Activated CD8-positive, alpha-beta T cell treated with anti-CD3 and anti-CD28 coated beads for 36 hours (primary cell): ENCODE measurements at regions not wholly inside any gene's neighbourhood (a gene's known extent, or its start where the extent isn't known, plus 50 kb on each side); places are given as distances from the start of the nearest gene placed in this dataset.

Source experiments
- ATAC-seq: fragments of 200-7000 bp; cut with Tn5 transposase; one replicate; pipeline ENCODE4 v1.10.0; 2021; ENCODE audit warnings: mild to moderate bottlenecking, moderate library complexity
- CTCF ChIA-PET: fragments of 350-600 bp; sonication (Branson Sonifier 250); formaldehyde crosslinking; loops from one replicate; lab custom pipeline; 2021; ENCODE audit warnings: antibody characterized with exemption; lab: Charles Lee
- POLR2A ChIA-PET: fragments of 350-600 bp; sonication (Branson Sonifier 250); formaldehyde crosslinking; loops from one replicate; lab custom pipeline; 2021; ENCODE audit warnings: antibody characterized with exemption; lab: Charles Lee
- DNase-seq: peaks from one replicate; pipeline ENCODE4 v3.0.0-alpha.2; 2020
- H3K27ac Mint-ChIP-seq: one replicate; pipeline ENCODE4 v1.8.0; 2021; ENCODE audit warnings: mild to moderate bottlenecking, mixed read lengths
- H3K27me3 Mint-ChIP-seq: one replicate; pipeline ENCODE4 v1.8.0; 2021; ENCODE audit warnings: mixed read lengths
- H3K36me3 Mint-ChIP-seq: one replicate; pipeline ENCODE4 v1.8.0; 2021; ENCODE audit warnings: low read depth, mixed read lengths
- H3K4me1 Mint-ChIP-seq: one replicate; pipeline ENCODE4 v1.8.0; 2021; ENCODE audit warnings: low read depth, mixed read lengths
- H3K4me3 Mint-ChIP-seq: one replicate; pipeline ENCODE4 v1.8.0; 2021; ENCODE audit warnings: mild to moderate bottlenecking, moderate library complexity, mixed read lengths
- H3K9me3 Mint-ChIP-seq: one replicate; pipeline ENCODE4 v1.8.0; 2021; ENCODE audit warnings: mixed read lengths
- CTCF ChIP-seq: fragments of 200-600 bp; IDR thresholded peaks from one replicate; pipeline ENCODE4 v1.8.0; 2022; ENCODE audit warnings: antibody characterized with exemption, mild to moderate bottlenecking
- intact Hi-C: fragments of 100-400 bp; cut with micrococcal nuclease; formaldehyde crosslinking; loops from one replicate; pipeline ENCODE4 v1.10.0; 2022

GRCh38 chr2:133636287-133636686 is 68.0 kb upstream of the NCKAP5 start:
- ATAC-seq, result no peak
- no peak overlapping the region for H3K27ac Mint-ChIP-seq
- no peaks in the 10 kb centered on the region for H3K36me3 Mint-ChIP-seq
- H3K9me3 Mint-ChIP-seq, result no peaks in the 10 kb centered on the region
- H3K4me3 Mint-ChIP-seq, result no peak overlapping the region
- CTCF ChIA-PET, result no interaction called here
- peaks cover 2% of the 10 kb centered on the region for H3K27me3 Mint-ChIP-seq
- no peak for DNase-seq
- POLR2A ChIA-PET, result no interaction called here
- no peak for TF ChIP-seq CTCF
- H3K4me1 Mint-ChIP-seq, result no peaks in the 10 kb centered on the region
- intact Hi-C loops, result no loop called here

GRCh38 chr2:133640103-133640502 is 71.8 kb upstream of the NCKAP5 start:
- no peak overlapping the region for H3K4me3 Mint-ChIP-seq
- no peaks in the 10 kb centered on the region for H3K36me3 Mint-ChIP-seq
- ChIA-PET CTCF (no interaction called here), POLR2A (no interaction called here)
- DNase-seq (no peak), ATAC-seq (no peak)
- H3K9me3 Mint-ChIP-seq, result no peaks in the 10 kb centered on the region
- H3K27me3 Mint-ChIP-seq, result peaks cover 5% of the 10 kb centered on the region
- no peaks in the 10 kb centered on the region for H3K4me1 Mint-ChIP-seq
- no peak for TF ChIP-seq CTCF
- H3K27ac Mint-ChIP-seq, result no peak overlapping the region
- intact Hi-C loops, result no loop called here

DNA sequence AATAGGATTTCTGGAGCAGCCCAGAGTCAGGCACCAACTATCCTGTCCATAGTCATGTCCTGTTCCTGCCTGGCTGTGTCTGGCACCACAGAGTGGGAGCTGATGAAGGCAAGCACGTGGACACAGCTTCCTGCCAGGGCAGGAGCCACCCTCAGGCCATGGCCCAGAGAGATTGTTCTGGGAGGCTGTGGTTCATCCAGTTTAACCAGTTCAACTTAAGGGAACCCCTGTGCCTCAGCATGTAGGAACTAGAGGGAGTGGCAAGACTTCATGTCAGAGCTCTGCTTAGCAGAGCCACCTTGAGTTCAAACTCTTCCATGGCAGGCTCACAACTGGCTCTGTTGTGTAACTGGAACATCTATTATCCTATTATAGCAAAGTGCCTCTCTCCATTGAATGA is 73.2 kb upstream of the NCKAP5 start:
- ChIA-PET POLR2A (no interaction called here), CTCF (no interaction called here)
- no peaks in the 10 kb centered on the region for H3K36me3 Mint-ChIP-seq
- intact Hi-C loops, result no loop called here
- peaks cover 5% of the 10 kb centered on the region for H3K27me3 Mint-ChIP-seq
- H3K4me1 Mint-ChIP-seq, result no peaks in the 10 kb centered on the region
- H3K4me3 Mint-ChIP-seq, result no peak overlapping the region
- no peak overlapping the region for H3K27ac Mint-ChIP-seq
- no peak for TF ChIP-seq CTCF
- H3K9me3 Mint-ChIP-seq, result no peaks in the 10 kb centered on the region
- ATAC-seq (no peak), DNase-seq (no peak)

DNA sequence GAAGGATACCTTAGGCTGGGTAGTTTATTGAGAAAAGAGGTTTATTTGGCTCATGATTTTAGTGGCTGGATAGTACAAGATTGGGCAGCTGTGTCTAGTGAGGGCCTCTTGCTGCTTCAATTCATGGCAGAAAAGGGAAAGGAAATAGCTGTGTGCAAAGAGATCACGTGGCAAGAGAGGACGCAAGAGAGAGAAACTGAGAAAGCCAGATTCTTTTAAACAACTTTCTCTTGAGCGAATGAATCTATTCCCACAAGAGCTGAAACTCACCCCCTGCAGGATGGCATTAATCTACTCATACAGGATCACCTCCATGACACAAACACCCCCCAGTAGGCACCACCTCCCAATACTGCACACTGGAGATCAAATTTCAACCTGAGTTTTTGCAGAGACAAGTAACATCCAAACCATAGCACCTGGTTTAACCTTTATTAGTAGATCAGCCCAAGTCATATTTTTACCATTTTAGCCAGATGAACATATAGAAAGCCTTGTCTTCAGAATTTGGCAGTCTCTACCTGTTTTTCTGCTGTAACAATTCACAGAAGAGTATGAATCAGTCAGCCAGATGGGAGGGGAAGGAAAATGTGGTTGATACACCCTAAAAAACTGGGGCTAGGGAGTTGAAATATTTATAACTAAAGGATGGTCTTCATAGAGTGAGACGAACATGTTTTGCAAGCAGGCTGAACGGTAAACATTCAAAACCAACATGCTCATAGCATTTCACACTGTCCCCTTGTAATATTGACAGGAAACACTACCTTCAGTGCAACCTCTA is 73.9 kb upstream of the NCKAP5 start:
- H3K27me3 Mint-ChIP-seq, result peaks cover 5% of the 10 kb centered on the region
- no peaks in the 10 kb centered on the region for H3K36me3 Mint-ChIP-seq
- DNase-seq (no peak), ATAC-seq (no peak)
- intact Hi-C loops, result no loop called here
- H3K27ac Mint-ChIP-seq, result no peak overlapping the region
- H3K4me1 Mint-ChIP-seq, result no peaks in the 10 kb centered on the region
- TF ChIP-seq CTCF, result no peak
- no peak overlapping the region for H3K4me3 Mint-ChIP-seq
- CTCF ChIA-PET, result no interaction called here
- POLR2A ChIA-PET, result no interaction called here
- no peaks in the 10 kb centered on the region for H3K9me3 Mint-ChIP-seq

DNA sequence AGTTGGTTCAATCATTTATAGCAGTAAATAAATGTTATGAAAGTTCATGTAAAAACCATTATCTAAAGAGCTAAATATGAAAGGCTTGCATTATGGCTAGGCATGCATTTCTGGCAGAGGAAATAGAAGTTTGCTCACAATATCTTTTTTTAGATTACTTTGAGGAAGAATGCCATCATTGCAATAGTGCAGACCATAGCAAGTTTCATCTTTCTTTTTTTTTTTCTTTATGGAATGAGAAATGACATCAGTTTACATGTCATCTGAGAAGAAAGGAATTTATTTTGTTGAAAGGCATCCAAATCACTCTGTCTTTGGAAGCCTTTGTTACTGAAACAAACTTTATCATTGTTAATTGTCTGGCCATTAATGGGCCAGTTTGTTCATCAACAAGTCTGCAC is 74.5 kb upstream of the NCKAP5 start:
- POLR2A ChIA-PET, result no interaction called here
- no peaks in the 10 kb centered on the region for H3K9me3 Mint-ChIP-seq

More for the DNA sequence above, 74.5 kb upstream of the NCKAP5 start:
- no peak for DNase-seq
- CTCF ChIA-PET, result no interaction called here
- Mint-ChIP-seq H3K4me1 (no peaks in the 10 kb centered on the region), H3K36me3 (no peaks in the 10 kb centered on the region), H3K4me3 (no peak overlapping the region), H3K27ac (no peak overlapping the region), H3K27me3 (peaks cover 5% of the 10 kb centered on the region)
- TF ChIP-seq CTCF, result no peak
- intact Hi-C loops, result no loop called here
- no peak for ATAC-seq
